GM19043 (cell line): ENCODE measurements at regions not wholly inside any gene's neighbourhood (a gene's known extent, or its start where the extent isn't known, plus 50 kb on each side); places are given as distances from the start of the nearest gene placed in this dataset.
"Not testable (repeated sequence)": the region's sequence is repeated elsewhere in the genome, so short reads cannot be mapped to it uniquely, and the experiment has no call there.

Source experiments
- ATAC-seq: cut with Tn5 transposase; IDR thresholded peaks from one replicate; pipeline ENCODE4 v1.9.1; 2021; ENCODE audit warnings: low read depth; ENCODE audit not compliant: unreplicated experiment

GRCh38 chr20:18876394-18876793 lies 62.8 kb downstream of the SCP2D1 start:
- not testable (repeated sequence) for ATAC-seq

DNA sequence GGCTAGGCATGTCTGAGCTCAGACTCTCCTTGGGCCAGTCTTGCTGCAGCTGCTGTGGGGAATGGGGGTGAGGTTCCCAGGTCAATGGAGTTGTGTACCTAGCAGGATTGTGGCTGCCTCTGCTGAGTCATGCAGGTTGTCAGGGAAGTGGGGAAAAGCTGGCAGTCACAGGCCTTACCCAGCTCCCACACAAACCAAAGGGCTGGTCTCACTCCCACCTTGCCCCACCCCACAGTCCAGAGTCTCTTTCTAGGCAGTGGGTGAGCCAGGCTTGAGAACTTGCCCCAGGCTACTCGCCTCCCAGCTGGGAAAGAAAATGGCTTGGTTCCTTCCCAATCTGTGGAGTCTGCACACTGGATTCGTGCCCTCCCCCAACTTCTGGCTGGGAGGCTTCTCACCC lies 65.7 kb downstream of the SCP2D1 start:
- ATAC-seq, result no peak

GRCh38 chr20:18886756-18887155 lies 73.2 kb downstream of the SCP2D1 start:
- ATAC-seq, result no peak

DNA sequence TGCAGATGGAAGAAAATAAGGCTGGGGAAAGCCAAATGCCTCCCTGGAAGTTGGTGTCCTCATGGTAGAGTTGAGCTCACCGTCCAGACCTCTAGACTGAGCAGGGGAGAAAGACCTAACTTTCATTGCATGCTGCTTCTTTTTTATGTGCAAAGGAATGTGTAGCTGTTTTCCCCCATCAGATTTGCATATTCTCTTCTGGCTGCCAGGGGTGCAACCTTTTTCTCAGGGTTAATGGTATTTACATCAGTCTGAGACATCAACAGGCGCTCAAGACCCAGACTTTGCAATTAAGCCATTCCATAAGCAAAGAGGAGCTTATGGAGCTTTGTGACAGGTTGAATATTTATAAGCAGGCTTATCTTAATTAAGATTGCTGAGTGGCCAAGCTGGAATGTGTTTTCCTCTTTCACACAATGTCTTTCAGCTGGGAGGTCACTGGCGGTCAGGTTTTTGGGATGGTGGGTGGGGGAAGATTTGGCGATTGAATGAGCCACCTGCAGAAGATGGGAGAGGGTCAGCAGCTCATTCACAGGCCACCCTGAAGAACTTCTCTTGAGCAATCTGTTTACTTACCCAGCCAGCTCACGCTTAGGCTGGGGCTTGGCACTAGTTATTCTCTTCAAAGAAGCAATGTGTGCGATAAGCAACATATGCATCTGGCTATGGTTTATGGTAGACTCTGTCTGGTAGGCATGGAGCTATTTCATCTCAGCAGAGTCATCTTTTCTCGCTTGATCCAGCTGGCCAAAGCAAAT lies 88.6 kb downstream of the SCP2D1 start:
- ATAC-seq, result no peak

- no peak for ATAC-seq
Observed at GRCh38 chr20:18904192-18904591, 90.6 kb downstream of the SCP2D1 start.

DNA sequence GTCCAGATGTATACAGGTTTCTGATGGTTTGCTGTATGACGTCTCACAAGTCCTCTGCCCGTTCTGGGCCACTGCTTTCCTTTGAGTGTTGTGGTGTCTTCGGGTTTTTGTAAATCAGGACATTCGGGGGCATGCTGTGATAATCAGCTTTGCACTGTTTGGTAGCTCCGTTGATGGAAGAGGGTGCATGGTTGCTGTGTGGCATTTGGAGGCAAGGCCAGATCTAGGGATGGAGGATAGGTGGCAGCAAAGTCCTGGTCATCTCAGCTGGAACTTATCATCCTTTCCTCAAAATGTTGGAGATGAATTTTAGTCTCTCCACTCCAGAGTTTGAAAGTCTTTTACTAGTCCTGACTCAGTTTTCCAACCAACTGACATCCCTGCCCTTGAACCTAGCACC lies 91.0 kb downstream of the SCP2D1 start:
- ATAC-seq, result no peak

DNA sequence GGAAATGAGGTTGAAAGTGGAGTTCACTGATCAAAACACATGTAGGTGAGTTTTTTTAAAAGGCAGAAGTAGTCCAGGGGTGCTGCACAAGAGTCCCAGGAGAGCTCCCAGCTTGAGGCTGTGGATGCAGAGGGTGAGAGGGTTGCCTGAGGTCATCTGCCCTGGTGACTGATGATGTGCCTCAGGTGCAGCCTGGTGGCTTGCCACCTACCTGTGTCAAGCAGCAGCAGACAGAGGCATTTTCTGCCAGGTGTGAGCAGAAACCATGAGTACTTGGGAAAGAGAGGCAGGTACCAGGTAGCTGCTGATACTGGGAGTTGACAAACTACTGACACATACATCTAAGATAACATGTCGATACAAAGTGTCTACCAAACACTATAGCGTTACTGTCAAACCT lies 92.5 kb downstream of the SCP2D1 start:
- no peak for ATAC-seq

DNA sequence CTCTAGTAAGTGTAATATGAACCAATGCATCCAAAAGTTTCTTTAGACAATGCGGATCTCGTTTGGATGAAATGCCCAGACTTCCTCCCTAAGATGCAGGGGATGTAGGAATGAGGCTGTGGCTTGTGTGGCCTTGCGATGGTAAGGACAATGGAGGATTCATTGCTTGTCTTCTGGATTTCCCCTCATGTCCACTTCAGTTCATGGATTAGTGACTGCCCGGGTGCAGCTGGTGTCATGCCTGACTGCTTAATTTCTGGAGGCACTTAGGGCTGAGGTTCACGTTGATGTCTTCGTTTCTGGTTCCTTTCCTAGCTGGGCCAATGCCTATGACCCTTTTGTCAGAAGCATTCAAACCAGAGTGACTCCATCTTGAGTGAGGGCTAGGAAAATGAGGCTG lies 93.8 kb downstream of the SCP2D1 start:
- ATAC-seq, result no peak

GRCh38 chr20:18908109-18908508 lies 94.5 kb downstream of the SCP2D1 start:
- ATAC-seq, result no peak

DNA sequence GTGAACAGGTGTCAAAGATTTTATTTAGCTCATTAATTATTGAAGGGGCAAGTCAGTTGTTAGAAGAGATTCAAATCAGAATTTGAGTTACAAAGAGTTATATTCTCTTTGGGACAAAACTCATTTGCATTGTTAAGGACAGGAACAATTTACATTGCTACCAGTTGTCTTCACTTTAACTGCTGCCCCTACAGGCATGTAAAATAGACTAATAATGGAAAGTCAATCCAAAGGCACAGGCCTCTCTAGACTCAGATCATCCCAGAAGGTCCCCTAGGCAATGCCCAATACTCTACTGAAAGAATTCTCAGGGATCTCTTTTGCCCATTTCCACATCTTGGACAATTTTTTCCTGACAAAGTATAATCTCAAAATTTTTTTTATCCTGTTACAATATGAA lies 95.7 kb downstream of the SCP2D1 start:
- no peak for ATAC-seq

GRCh38 chr20:18913701-18914100 lies 100.1 kb downstream of the SCP2D1 start:
- ATAC-seq, result no peak

- no peak for ATAC-seq
Observed at GRCh38 chr20:18914796-18915195, 101.2 kb downstream of the SCP2D1 start.

DNA sequence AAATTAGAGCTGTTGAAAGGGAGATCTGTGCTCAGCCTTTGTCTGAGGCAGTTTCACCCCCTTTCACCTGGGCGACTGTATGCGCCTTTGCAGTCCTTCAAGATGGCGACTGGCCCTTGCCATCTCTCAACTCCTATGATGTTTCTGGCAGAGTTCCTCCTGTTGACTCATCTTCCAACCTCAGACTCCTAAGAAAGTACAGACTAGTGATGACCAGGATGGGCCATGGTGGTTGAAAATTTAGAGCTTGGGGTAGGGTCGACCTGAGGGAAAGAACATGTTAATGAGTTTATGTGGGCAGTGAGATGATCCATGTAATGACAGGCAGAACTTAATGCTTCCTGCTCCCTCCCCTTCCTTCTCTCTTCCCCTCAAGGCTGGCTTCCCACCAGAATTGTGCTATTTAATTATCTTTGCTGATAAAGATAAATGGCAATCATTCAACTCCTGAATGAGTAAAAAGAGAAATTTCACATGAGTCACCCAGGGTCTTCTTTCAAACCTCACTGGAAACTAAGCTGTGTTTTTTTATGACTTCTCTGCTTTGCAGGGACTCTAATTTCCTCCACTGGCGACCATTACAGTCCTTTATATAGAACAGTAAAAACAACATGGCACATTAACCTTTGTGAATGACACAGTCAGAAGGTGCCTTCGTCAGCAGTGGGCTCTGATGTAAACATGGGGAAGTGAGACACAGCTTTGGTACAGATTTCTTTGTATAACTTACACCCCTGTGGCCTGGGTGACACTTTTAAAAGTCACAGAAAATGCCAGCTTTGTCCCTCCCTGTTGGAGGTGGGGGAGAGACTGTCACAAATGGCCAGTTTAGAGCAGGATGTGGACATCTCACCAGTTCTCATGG lies 103.5 kb downstream of the SCP2D1 start:
- no peak for ATAC-seq

GRCh38 chr20:18919996-18920395 lies 106.4 kb downstream of the SCP2D1 start:
- no peak for ATAC-seq

DNA sequence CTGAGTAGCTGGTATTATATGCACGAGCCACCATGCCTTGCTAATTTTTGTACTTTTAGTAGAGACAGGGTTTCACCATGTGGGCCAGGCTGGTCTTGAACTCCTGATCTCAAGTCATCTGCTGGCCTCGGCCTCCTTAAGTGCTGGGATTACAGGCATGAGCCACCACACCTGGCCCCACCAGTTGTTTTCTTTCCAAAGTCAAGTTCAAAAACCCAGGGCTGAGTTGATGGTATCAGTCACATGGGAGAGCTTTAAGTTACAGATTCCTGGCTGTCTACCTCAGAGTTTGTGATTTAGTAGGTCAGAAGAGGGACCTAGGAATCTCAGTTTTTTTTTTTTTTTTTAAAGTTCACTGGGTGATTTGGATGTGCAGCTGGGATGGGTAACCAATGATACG lies 107.7 kb downstream of the SCP2D1 start:
- no peak for ATAC-seq

DNA sequence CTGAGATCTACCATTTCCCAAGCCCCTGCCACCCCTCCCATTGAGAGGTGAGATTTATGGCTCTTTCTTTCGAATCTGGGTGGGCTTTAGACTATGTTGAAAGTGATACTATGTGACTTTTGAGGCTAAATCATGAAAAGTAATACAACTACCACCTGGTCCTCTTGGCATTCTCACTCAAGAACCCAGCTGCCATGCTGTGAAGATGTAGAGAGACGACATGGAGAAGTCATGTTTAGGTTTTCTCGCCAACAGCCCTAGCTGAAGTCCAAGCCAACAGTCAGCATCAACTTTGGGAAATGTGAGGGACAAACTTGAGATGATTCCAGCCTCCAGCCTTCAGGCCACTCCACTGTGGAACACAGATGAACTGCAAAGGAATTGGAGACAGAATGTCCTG lies 108.7 kb downstream of the SCP2D1 start:
- ATAC-seq, result no peak

DNA sequence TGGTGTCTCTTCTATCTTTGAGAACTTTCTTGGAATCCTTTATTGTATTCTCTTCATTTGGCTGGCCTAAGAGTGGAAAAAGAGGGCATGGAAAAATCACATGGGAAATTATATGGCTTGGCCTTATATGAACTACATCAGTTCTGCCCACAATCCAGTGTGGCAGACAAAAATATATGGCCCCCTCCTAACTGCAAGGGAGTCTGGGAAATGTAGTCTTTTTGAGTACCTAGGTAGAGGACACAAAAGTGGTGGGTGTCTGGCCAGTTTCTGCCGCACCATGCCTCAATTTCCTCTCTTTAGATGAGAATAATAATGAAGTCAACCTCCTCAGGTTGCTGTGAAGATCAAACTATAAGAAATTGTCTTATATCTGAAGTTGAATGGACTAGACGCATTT lies 109.3 kb downstream of the SCP2D1 start:
- no peak for ATAC-seq

DNA sequence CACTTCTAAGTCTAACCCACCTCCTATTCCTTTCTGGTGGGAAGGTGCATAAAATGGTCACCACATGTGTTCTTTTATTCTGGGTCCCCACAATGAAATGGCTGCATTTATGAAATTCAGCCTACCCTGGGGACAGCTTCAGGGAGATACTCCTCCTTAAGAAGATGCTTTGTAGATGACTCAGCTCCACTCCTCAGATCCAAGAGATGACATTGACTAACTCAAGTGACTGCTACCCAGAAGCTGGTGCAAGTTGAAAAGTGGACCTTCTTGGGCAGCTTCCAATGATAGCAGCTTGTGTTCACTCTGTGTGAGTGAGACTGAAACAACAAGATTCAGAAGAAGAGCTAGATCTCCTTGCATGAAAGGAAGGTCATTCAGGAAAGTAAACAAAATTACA lies 113.4 kb downstream of the SCP2D1 start:
- no peak for ATAC-seq

DNA sequence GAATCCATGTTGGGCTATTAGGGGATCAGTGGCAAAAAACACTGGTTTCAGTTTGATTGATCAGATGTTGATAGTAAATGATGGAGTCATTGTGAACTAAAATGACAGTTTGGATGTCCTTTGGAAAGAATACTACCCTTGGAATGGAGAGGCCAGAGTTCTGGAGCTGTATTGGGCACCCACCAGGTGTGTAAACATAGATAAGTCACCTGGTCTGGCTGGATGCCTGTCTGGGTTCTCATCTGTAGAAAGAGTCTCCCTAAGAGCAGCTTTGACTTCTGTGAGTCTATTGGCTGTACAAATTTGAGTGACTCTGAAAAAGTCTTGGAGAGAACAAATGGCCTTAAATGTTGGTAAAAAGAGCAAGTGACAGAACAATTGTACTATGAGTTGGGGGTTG lies 115.0 kb downstream of the SCP2D1 start:
- ATAC-seq, result no peak

- no peak for ATAC-seq
Observed at GRCh38 chr20:18929800-18930199, 116.2 kb downstream of the SCP2D1 start.

GRCh38 chr20:18943542-18943941 lies 130.0 kb downstream of the SCP2D1 start:
- ATAC-seq, result no peak

GRCh38 chr20:18956890-18957289 lies 143.3 kb downstream of the SCP2D1 start:
- no peak for ATAC-seq
